Lower leg skin (tissue), 3 donors: ENCODE measurements at regions not wholly inside any gene's neighbourhood (a gene's known extent, or its start where the extent isn't known, plus 50 kb on each side); places are given as distances from the start of the nearest gene placed in this dataset.

ENCODE experiments used
- POLR2A ChIP-seq, 2 donors: fragments of 450-650 bp; IDR thresholded peaks; one replicate each; pipeline ENCODE4 v1.6.1; 2016 to 2017; ENCODE audit warnings: antibody characterized with exemption in 2 of 2, mild to moderate bottlenecking in 1 of 2, moderate library complexity in 1 of 2
- TF ChIP-seq, protein P1 (sequence below), 3 donors: fragments of 450-650 bp; IDR thresholded peaks; one replicate each; pipeline ENCODE4 v1.5.1; 2016; ENCODE audit warnings: antibody characterized with exemption in 3 of 3, mild to moderate bottlenecking in 3 of 3, moderate library complexity in 2 of 3

DNA sequence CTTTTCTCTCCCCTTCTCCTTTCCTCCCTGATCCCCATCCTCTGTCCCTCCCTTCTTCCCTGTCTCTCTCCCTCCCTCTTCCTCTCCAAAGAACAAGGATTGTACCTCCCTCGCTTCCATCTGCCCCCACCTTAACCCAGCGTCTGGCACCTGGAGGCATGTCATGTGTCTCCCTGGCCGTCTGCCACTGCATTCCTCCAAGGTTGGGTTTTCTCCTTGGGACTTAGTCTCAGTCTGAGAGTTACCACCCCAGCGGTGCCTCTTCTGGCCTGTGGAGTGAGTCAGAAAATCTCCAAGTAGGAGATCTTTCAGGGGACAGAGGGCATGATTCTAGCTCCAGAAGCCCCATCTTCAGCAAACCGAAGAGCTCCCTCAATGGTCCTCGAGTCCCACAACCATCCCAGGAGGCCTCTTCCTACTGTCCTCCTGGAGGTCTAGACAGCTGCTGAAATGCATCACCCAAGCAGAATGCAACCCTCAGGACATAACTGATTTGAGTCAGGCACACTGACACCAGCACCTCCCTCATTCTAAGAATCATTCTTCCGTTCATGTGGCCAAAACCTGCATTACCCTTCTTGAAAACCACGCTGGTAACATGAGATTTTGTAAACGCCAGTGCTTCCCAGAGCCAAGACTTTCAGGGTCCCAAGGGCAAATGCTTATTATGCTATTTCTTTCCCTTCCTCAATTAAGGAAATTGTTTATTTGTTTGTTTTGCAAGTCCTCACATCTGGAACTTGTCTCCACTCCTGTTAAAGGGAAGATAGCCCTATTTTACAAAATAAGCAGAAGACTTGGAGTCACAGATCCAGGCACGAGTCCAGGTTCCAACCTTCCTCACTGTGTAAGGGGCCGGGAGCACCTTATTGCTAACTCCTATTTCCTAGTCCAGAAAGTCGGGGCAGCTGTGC, 463.2 kb downstream of the BCL11B start:
- TF ChIP-seq, protein P1, sequence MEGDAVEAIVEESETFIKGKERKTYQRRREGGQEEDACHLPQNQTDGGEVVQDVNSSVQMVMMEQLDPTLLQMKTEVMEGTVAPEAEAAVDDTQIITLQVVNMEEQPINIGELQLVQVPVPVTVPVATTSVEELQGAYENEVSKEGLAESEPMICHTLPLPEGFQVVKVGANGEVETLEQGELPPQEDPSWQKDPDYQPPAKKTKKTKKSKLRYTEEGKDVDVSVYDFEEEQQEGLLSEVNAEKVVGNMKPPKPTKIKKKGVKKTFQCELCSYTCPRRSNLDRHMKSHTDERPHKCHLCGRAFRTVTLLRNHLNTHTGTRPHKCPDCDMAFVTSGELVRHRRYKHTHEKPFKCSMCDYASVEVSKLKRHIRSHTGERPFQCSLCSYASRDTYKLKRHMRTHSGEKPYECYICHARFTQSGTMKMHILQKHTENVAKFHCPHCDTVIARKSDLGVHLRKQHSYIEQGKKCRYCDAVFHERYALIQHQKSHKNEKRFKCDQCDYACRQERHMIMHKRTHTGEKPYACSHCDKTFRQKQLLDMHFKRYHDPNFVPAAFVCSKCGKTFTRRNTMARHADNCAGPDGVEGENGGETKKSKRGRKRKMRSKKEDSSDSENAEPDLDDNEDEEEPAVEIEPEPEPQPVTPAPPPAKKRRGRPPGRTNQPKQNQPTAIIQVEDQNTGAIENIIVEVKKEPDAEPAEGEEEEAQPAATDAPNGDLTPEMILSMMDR (IDR thresholded peaks at IDR 0.05) = no peak
- no peak for TF ChIP-seq POLR2A (IDR thresholded peaks at IDR 0.05)
